NCI-H146 treated with DMSO at 0.1 percent for 48 hours (cell line): ENCODE measurements at regions not wholly inside any gene's neighbourhood (a gene's known extent, or its start where the extent isn't known, plus 50 kb on each side); places are given as distances from the start of the nearest gene placed in this dataset.

Experiments
- DNase-seq: peaks from one replicate; lab custom pipeline; 2025; ENCODE audit not compliant: unreplicated experiment; lab: John Stamatoyannopoulos, UW

DNA sequence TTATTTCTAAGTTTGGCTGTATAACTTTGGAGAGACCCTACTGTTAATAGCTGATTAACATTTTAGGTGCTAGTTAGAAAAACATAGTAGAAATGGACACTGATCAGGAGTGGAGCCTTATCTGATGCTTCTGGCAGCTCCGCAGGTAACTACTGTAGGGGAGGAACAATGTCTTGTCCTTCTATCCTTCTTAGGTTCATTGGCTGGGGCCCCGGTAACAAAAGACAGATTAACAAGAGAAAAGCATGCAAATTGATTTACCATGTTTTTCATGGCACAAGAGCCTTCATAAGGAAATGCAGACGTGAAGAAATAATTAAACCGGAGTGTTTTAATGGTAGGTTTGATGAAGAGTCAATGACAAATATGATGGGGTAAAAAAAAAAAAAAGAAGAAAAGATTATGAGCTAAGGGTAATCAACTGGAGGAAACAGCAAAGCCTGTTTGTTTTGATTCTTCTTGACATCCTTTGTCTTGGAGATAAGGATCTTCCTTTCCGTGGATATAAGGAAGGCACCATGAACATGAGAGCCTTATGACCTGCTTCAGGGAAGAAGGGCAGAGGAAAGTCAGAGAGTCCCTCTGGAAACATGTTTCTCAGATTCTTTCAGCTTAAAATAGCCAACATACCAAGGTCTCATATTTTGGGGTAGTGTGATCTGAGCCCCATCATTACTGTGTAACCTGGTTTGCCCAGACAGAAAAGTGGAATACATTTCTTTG is 62.4 kb upstream of the GCFC2 start:
- DNase-seq, result no peak

DNA sequence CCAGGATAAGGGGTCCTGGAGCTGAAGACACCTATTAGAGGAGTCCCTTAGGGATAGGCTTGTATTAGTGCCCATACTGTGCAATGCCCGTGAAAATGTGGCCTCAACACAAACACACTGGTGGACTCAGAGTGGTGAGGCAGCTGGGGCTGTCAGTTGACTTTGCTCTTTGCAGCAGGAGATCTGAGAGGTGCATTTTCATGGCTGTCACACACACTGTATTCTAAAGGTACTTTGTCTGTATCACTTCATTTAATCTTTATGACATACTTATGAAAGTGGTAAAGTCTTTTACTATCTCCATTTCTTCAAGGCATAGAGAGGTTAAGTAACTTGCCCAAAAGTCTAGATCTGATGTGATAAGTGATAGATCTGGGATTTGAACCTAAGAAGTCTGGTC is 55.1 kb upstream of the GCFC2 start:
- no peak for DNase-seq

DNA sequence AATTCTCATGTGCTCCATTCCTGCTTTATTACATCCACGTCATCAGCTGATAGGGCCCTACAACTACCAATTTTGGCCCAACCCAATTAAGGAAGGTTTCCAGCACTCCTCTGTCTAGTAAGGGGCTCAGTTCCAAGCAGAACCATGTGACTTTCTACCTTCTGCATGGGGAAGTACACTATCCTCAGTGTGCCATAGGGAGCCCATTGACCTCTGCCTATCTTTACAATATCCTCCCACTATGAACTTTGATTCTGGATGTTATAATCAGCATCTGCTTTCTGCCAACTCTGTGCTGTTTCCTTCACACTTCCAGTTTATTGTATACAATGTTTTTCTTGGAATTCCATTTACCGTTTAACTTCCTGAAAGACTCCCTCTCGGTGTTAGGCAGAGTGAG is 53.9 kb upstream of the GCFC2 start:
- DNase-seq, result no peak
